SK-N-SH (cell line): ENCODE measurements at regions not wholly inside any gene's neighbourhood (a gene's known extent, or its start where the extent isn't known, plus 50 kb on each side); places are given as distances from the start of the nearest gene placed in this dataset.

ENCODE experiments used
- CTCF ChIA-PET: fragments of 300-600, 350-600 bp; formaldehyde crosslinking; extraction: SDS; loops from one replicate; lab custom pipeline; 2021; lab: Yijun Ruan, JAX
- POLR2A ChIA-PET: fragments of 350-600 bp; sonication (Branson Sonifier 250); formaldehyde crosslinking; extraction: SDS; loops from one replicate; lab custom pipeline; 2020; ENCODE audit warnings: antibody characterized with exemption, inconsistent platforms; lab: Yijun Ruan, JAX
- DNase-seq: peaks from one replicate; pipeline ENCODE4 v3.0.0; 2012
- H2AFZ ChIP-seq: fragments of 200-600 bp; sonication (generic); 2 replicates; pipeline ENCODE4 v1.8.1; 2016; ENCODE audit warnings: antibody characterized with exemption, mild to moderate bottlenecking, low read depth
- H3F3A ChIP-seq: fragments of 200-600 bp; sonication (generic); replicated peaks from 2 replicates; pipeline ENCODE3; 2016; ENCODE audit warnings: antibody characterized with exemption, mild to moderate bottlenecking; ENCODE audit not compliant: insufficient read depth
- H3K27ac ChIP-seq, 2 experiments: fragments of 200-500 bp in 1 of 2; fragments of 200-600 bp in 1 of 2; sonication (Bioruptor generic) in 1 of 2; sonication (generic), shearing (Covaris generic) in 1 of 2; 2 replicates each; pipeline versions ENCODE4 v1.5.1 to v1.6.1; 2014 to 2016; ENCODE audit warnings: low read depth in 2 of 2, inconsistent platforms in 1 of 2, low read length in 1 of 2, mild to moderate bottlenecking in 1 of 2, mixed read lengths in 1 of 2
- H3K27me3 ChIP-seq: fragments of 200-600 bp; sonication (generic), shearing (Covaris generic); 2 replicates; pipeline ENCODE4 v1.6.1; 2016; ENCODE audit warnings: mixed run types; ENCODE audit not compliant: insufficient read depth
- H3K36me3 ChIP-seq, 2 experiments: fragments of 200-500 bp in 1 of 2; fragments of 200-600 bp in 1 of 2; sonication (Bioruptor generic) in 1 of 2; sonication (generic) in 1 of 2; replicated peaks in 1 of 2; 2 replicates each; pipeline versions ENCODE3 to v1.5.1; 2014 to 2016; ENCODE audit warnings: low read length in 1 of 2, mild to moderate bottlenecking in 1 of 2; ENCODE audit not compliant: insufficient read depth in 2 of 2, control insufficient read depth in 1 of 2
- H3K4me1 ChIP-seq, 2 experiments: fragments of 200-500 bp in 1 of 2; fragments of 200-600 bp in 1 of 2; sonication (Bioruptor generic) in 1 of 2; sonication (generic), shearing (Covaris generic) in 1 of 2; 2 replicates each; pipeline versions ENCODE4 v1.5.1 to v1.6.1; 2014 to 2016; ENCODE audit warnings: low read depth in 1 of 2, low read length in 1 of 2, mixed run types in 1 of 2; ENCODE audit not compliant: insufficient read depth in 2 of 2, control insufficient read depth in 1 of 2
- H3K4me2 ChIP-seq: fragments of 200-600 bp; sonication (generic), shearing (Covaris generic); 2 replicates; pipeline ENCODE4 v1.6.1; 2017; ENCODE audit warnings: mixed run types
- H3K4me3 ChIP-seq, 2 experiments: fragments of 200-500 bp in 1 of 2; fragments of 200-600 bp in 1 of 2; sonication (Bioruptor generic) in 1 of 2; sonication (generic), shearing (Covaris generic) in 1 of 2; 2 replicates each; pipeline versions ENCODE4 v1.5.1 to v1.8.1; 2014 to 2016; ENCODE audit warnings: low read depth in 2 of 2, inconsistent platforms in 1 of 2, low read length in 1 of 2, mild to moderate bottlenecking in 1 of 2, mixed read lengths in 1 of 2, moderate library complexity in 1 of 2
- H3K79me2 ChIP-seq: fragments of 200-600 bp; sonication (generic); 2 replicates; pipeline ENCODE4 v1.8.1; 2017; ENCODE audit warnings: mild to moderate bottlenecking; ENCODE audit not compliant: insufficient read depth
- H3K9ac ChIP-seq: fragments of 200-600 bp; sonication (generic); 2 replicates; pipeline ENCODE4 v1.6.1; 2017; ENCODE audit warnings: mixed run types
- H3K9me2 ChIP-seq: fragments of 200-600 bp; sonication (generic); 2 replicates; pipeline ENCODE4 v1.6.1; 2017; ENCODE audit warnings: mixed run types
- H3K9me3 ChIP-seq: fragments of 200-600 bp; sonication (generic); 2 replicates; pipeline ENCODE4 v1.6.1; 2017; ENCODE audit warnings: mixed run types, mild to moderate bottlenecking, moderate library complexity
- H4K20me1 ChIP-seq: fragments of 200-600 bp; sonication (generic); 2 replicates; pipeline ENCODE4 v1.6.1; 2017; ENCODE audit warnings: mild to moderate bottlenecking, mixed run types; ENCODE audit not compliant: insufficient read depth
- CTCF ChIP-seq: fragments of 200-600 bp; sonication (generic); IDR thresholded peaks from 2 replicates; pipeline ENCODE4 v1.6.1; 2017; ENCODE audit warnings: antibody characterized with exemption, mild to moderate bottlenecking, moderate library complexity
- ELF1 ChIP-seq: IDR thresholded peaks from 2 replicates; pipeline ENCODE4 v1.4.0; 2012
- EP300 ChIP-seq, 2 experiments: IDR thresholded peaks; 2 replicates each; pipeline versions ENCODE4 v1.4.0 to v1.6.1; 2012; ENCODE audit warnings: borderline replicate concordance in 1 of 2, low read depth in 1 of 2, low read length in 1 of 2
- FOXM1 ChIP-seq: IDR thresholded peaks from 2 replicates; pipeline ENCODE4 v1.4.0; 2012; ENCODE audit warnings: low read depth, mild to moderate bottlenecking
- GABPA ChIP-seq: IDR thresholded peaks from 2 replicates; pipeline ENCODE4 v1.4.0; 2012; ENCODE audit warnings: low read depth, mild to moderate bottlenecking
- MEF2A ChIP-seq: IDR thresholded peaks from 2 replicates; pipeline ENCODE4 v1.4.0; 2012; ENCODE audit warnings: low read depth, borderline replicate concordance
- POLR2AphosphoS5 ChIP-seq: IDR thresholded peaks from 2 replicates; pipeline ENCODE4 v1.6.1; 2012; ENCODE audit warnings: low read depth, low read length
- RCOR1 ChIP-seq: fragments of 150-350 bp; IDR thresholded peaks from 2 replicates; pipeline ENCODE4 v1.6.1; 2017; ENCODE audit warnings: antibody characterized with exemption, low read length
- RFX5 ChIP-seq: IDR thresholded peaks from 2 replicates; pipeline ENCODE4 v1.6.1; 2012; ENCODE audit warnings: mild to moderate bottlenecking, improper control_type of control experiment, low read length
- SIN3A ChIP-seq: IDR thresholded peaks from 2 replicates; pipeline ENCODE4 v1.6.1; 2012; ENCODE audit warnings: low read depth, mild to moderate bottlenecking, low read length, moderate library complexity, borderline replicate concordance
- SMC3 ChIP-seq: IDR thresholded peaks from 2 replicates; pipeline ENCODE4 v1.6.1; 2012; ENCODE audit warnings: low read depth, low read length, improper control_type of control experiment
- TCF12 ChIP-seq: IDR thresholded peaks from 2 replicates; pipeline ENCODE4 v1.4.0; 2012
- ZBTB33 ChIP-seq: IDR thresholded peaks from 2 replicates; pipeline ENCODE4 v1.4.0; 2012; ENCODE audit warnings: low read depth, borderline replicate concordance
- WGBS: methylation state at CpG from one replicate; pipeline ENCODE4 v1.1.6; 2017; ENCODE audit warnings: low lambda C conversion rate; 5-methylcytosine and 5-hydroxymethylcytosine counted together
- TF ChIP-seq, protein P1 (sequence below): IDR thresholded peaks from 2 replicates; pipeline ENCODE4; 2012

GRCh38 chr2:37507051-37507410, 162.6 kb downstream of the QPCT start (continued):
- TF ChIP-seq POLR2AphosphoS5 (no peak), GABPA (no peak)
- TF ChIP-seq, all 33 proteins: peak for 0

DNA sequence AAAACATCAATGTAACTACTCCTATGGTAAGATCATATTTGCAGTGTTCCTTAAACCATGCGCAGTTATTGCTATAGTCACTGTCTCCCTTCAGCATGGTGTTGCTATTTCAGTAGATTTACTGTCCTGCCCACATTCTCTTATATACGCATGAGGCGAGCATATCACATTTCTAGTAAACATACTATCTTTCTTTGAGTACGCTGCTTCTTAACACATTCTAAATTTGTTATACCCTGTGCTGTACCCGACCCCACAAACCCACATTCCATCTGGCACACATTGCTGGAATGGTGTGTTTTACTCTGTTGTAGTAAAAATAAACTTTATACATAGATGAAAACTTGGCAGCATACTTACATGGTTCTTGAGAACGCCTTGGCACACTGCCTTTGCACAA, 163.3 kb downstream of the QPCT start:
- Histone ChIP-seq H4K20me1 (no peaks in the 10 kb centered on the region), H3K9me3 (no peaks in the 10 kb centered on the region), H3K4me2 (no peak overlapping the region), H2AFZ (no peak overlapping the region), H3F3A (no peaks in the 10 kb centered on the region), H3K79me2 (no peaks in the 10 kb centered on the region), H3K36me3 (no peaks in the 10 kb centered on the region), H3K4me3 (no peak overlapping the region), H3K27me3 (no peaks in the 10 kb centered on the region), H3K27ac (peak overlapping the region in 1 of 2 experiments; percentile 93; a peak in 1 of 4 replicates)
- CTCF ChIA-PET = interaction anchor here (0.8 to 3.3 kb wide), 7 partner anchors 27 to 133 kb away, joined by 3 to 18 read pairs (median 4); no protein-coding TSS in a partner anchor
- WGBS = 88% methylated on average over 6 of the region's 6 CpGs
- POLR2A ChIA-PET = interaction anchor here (1.2 to 1.7 kb wide), 3 partner anchors 133 to 166 kb away, joined by 3 to 6 read pairs (median 5); partner anchors contain the start of gene CDC42EP3
- no peak for TF ChIP-seq RFX5
- TF ChIP-seq, all 33 proteins: peak for 0
- DNase-seq = no peak
- H3K4me1 ChIP-seq = peaks cover 9 to 22% of the 10 kb centered on the region in 2 experiments
- no peak overlapping the region for H3K9ac ChIP-seq
- no peaks in the 10 kb centered on the region for H3K9me2 ChIP-seq

GRCh38 chr2:37512971-37513370, 158.5 kb downstream of the CDC42EP3 start:
- Histone ChIP-seq H3F3A (no peaks in the 10 kb centered on the region), H3K36me3 (no peaks in the 10 kb centered on the region), H3K4me1 (no peaks in the 10 kb centered on the region; a peak in 2 of 4 replicates), H2AFZ (no peak overlapping the region), H3K27ac (no peak overlapping the region), H3K27me3 (no peaks in the 10 kb centered on the region), H3K9me2 (no peaks in the 10 kb centered on the region), H3K4me2 (no peak overlapping the region)
- POLR2A ChIA-PET = no interaction called here
- DNase-seq = no peak
- TF ChIP-seq EP300 (IDR thresholded peaks at IDR 0.05; ENCODE audit: borderline replicate concordance in 1 of 2, low read depth in 1 of 2, low read length in 1 of 2) (no peak), SMC3 (no peak), SIN3A (no peak), FOXM1 (no peak), ELF1 (no peak), RCOR1 (no peak), ZBTB33 (no peak), TCF12 (no peak), CTCF (no peak), MEF2A (no peak)
- TF ChIP-seq, protein P1, sequence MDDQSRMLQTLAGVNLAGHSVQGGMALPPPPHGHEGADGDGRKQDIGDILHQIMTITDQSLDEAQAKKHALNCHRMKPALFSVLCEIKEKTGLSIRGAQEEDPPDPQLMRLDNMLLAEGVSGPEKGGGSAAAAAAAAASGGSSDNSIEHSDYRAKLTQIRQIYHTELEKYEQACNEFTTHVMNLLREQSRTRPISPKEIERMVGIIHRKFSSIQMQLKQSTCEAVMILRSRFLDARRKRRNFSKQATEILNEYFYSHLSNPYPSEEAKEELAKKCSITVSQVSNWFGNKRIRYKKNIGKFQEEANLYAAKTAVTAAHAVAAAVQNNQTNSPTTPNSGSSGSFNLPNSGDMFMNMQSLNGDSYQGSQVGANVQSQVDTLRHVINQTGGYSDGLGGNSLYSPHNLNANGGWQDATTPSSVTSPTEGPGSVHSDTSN = no peak
- TF ChIP-seq, all 33 proteins: peak for 0
- WGBS = 41% methylated on average over 1 of the region's 1 CpG
- CTCF ChIA-PET = interaction anchor here (1.5 kb wide), 1 partner anchor 42 kb away, joined by 3 read pairs; no protein-coding TSS in a partner anchor
- Histone ChIP-seq H3K9me3 (no peaks in the 10 kb centered on the region), H3K9ac (no peak overlapping the region), H4K20me1 (no peaks in the 10 kb centered on the region), H3K79me2 (no peaks in the 10 kb centered on the region), H3K4me3 (no peak overlapping the region)
